ENCODE measurements at regions not wholly inside any gene's neighbourhood (a gene's known extent, or its start where the extent isn't known, plus 50 kb on each side); places are given as distances from the start of the nearest gene placed in this dataset.

DNA sequence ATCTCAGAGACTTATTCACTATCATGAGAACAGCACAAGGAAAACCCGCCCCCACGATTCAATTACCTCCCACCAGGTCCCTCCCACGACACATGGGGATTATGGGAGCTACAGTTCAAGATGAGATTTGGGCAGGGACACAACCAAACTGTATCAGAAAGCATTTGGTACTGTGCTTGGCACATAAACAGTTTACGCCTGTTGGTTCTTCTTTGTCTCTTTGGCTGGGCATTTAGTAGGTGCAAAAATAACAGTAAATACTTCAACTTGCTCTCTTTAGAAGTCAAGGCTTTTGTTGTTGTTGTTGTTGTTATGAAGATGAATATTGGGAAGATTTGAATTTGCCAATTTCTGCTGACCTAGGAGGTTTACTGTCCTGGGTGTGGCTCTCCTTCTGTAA, 175.4 kb upstream of the IGSF21 start:
- DNase-seq (no peak), ATAC-seq (no peak)

DNA sequence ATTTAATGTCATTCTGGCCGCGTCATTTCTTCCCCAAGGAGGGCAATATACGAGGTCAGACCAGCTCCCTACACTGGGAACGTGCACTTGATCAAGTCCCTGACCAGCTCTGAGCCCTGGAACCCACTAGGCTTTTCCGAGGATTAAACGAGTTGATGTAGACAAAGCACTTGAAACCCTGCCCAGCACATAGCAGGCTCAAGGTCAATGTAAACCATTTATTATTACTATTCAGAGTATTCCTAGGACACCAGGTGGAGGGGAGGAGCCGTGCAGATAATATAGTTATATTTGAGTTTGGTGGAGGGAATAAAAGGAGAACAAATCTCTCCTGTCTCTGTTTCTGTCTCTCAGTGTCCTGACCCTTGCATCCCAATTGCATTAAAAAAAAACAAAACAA, 174.1 kb upstream of the IGSF21 start:
- DNase-seq (no peak), ATAC-seq (no peak)

DNA sequence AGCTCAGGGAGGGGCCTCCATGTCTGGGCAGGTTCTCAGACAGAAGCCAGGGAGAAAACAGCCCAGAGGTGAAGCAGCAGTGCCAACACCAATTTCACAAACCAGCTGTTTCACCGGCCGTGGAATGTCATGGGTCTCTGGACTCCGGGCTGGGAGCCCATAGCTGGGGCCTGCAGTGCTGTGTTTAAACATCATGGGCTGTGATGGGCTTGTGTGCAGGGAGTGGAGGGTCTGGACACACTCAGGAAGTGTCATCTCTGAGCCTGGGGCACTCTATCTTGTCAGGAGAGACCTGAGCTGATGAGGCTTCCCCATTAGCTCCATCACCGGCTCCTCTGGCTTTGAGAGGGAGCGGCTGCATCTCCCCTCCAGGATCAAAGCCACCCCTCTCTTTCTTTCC, 173.6 kb upstream of the IGSF21 start:
- no peak for ATAC-seq
- DNase-seq: no peak

DNA sequence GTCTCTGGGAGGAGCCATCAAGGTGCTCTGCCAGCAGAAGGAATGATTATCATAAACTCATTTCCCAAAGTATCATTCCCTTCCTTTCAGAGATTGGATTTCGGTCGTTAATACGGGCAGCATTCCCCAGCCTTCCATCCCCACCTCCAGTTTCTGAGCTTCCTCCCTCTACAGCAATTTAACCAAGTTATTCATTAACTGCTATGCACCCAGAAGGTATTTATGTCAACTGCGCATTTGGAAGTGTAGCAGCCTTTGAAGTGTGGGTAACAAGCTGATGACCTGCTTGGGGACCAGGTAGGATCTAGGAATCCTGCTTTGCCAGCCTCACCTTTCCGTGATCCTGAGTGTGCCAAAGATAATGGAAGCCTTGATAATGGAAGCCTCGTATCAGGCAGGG, 172.4 kb upstream of the IGSF21 start:
- no peak for ATAC-seq
- no peak for DNase-seq

DNA sequence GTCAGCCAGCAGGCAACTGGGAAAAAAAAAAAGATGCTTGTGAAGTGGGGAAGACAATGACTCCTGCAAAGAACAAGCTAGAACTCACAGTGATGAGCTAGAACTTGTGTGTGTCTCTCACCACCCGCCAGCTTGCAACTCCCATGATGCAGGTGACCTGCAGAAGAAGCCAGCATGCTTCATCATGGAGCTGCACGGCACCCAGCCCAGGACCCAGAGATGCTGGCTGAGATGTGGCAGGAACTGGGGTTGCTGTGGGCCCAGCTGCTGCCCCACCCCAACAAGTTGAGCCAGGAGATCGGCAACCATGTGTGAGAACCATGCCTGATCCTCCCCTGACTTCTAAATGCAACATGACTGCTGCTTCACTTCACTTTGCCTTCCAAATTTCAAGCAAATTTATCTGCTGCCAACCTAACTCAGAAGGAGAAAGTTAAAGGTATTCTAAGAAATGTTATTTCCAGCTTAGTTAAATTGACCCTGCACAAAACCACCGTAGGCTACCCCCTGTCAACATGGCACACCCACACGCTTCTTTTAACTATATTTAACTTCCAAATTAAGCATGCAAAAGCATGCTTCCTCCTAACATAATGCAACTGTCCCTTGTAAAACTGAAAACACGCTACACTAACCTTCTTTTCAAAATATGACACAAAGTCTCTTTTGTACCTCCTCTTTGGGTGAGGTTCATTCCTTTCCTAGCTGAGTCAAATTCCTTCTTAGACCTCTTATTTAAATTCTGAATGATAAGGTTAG, 166.0 kb upstream of the IGSF21 start:
- no peak for DNase-seq
- ATAC-seq: no peak

DNA sequence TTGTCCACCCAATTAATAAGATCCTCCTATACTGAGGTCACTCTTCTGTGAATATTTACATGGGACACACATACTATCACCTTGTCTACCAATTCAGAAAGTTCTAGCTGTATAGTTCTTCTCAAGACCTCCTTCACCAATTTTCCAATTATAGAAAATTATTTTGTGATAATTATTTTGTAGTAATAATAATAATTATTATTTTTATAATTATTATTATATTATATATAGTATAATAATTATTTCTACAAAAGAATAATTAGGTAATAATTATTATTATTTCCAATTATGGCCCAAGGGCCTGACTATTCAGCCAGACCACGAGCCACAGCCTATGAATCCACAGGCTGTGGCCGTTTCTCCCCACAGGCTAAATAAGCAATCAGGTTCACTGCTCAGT, 164.1 kb upstream of the IGSF21 start:
- DNase-seq: no peak
- ATAC-seq: no peak

DNA sequence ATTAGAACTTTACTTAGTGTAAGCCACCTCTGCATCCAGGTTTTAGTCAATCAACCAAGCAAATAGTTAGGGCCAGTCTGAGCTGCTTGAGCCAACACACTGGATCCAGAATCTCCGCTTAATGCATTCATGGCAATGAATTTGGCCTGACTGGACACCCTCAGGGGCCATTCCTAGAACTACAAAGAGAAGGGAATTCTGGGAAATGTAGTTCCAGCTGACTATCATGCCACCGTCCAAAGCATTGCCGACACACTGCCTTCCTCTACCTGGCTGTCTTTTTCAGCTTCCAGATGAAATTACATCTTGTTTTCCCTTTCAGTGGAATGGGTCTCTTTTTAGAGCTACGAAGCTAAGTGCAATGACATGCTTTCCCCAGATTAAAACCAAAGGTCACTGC, 163.0 kb upstream of the IGSF21 start:
- ATAC-seq (no peak), DNase-seq (no peak)

DNA sequence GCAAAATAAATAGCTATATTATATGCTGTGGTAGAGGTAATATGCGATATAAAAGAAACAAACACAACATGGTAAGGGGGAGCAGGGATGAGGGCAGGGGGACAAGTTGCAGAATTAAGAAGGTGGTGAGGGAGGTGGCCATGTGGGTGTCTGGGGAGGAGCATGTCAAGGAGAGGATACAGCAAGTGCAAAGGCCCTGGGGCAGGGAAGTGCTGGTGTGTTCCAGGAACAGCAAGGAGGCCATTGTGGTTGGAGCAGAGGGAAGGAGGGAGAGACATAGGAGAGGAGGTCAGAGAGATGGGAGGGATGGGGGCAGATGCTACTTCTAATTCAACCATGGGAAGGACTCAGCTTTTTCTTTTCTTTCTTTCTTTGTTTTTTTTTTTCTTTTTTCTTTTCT, 161.2 kb upstream of the IGSF21 start:
- DNase-seq: no peak
- no peak for ATAC-seq

DNA sequence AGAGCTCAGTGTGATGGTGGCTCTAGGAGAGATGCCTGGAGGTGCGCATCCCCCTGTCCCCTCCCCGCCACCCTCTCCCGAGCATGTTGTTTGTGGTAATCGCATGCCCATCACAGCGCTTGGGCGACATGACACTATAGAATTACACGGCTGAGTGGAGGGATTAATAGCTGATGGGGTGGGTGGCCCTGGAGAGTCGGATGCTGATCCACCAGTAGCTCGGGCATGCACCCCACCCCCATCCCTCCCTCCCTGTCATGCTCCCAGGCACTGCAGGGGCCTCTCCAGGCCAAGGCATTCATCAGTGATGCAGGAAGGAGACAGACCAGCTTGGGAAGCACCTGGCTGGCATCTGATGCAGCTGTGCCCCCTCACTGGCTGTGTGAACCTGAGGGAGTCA, 159.0 kb upstream of the IGSF21 start:
- ATAC-seq: no peak
- no peak for DNase-seq

DNA sequence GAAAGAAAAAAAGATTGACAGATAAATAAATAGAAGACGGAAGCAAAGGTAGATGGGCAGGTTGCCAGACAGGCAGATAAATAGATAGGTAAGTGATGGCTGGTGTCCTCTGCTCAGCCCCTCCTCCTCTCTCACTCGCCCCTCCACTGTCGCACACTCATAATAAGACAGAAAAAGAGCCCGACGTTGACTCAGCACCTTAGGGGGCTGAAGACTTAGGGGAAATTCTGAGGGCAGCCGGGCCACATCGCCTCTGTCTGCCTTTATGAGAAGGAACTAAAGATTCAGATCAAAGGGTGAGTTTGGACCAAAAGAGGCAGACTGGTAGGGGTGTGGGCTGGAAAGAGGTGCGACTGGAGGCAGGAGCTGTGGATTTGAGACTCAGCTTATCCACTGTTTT, 158.1 kb upstream of the IGSF21 start:
- DNase-seq (no peak), ATAC-seq (no peak)

DNA sequence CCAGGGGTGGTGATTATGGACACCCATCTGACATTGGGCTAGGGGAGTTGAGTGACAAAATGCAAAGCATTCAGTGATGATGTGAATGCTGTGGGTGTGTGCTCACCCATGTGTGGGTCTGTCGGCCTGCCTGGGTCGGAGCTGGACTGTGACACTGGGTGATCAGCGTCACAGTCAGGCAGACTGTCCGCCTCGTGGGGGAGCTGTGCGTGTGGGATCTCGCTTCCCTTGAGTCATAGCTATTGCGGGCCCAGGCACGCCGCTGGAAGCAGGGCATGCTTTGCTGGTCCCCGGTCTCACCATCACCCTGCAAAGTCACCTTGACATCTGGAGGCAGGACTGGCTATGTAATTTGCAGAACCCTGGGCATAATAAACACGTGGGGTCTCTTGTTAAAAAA, 156.9 kb upstream of the IGSF21 start:
- DNase-seq (no peak), ATAC-seq (no peak)

DNA sequence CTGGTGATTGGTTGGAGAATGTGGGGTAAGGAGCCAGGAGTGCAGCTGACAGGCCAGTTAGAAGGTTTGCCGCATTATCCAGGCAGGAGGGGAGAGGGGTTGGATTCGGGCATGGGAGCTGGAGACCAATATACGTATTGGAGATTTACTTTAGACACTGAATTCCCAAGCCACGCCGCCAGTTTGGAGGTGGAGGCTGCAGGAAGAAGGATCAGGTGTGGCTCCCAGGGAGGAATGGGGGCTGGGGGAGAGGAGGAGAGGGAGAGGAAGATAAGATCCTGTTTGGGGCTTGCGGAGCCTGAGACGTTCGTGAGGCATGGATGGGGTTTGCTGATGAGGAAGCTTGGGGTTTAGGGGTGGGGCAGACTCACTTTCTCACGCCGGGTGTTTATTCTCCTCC, 155.1 kb upstream of the IGSF21 start:
- DNase-seq: no peak
- no peak for ATAC-seq

DNA sequence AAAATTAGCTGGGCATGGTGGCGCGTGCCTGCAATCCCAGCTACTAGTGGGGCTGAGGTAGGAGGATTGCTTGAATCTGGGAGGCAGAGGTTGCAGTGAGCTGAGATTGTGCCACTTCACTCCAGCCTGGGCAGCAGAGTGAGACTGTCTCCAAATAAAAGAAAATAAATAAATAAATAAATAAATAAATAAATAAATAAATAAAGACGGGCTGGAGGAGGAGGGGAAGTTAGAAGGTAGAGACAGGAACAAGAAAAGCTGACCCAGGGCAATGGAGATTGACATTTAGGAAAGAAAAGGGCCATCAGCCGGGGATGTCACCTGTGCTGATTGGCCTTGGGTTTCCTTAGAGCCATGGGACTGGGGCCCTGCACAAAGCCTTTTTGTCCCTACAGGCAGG, 153.7 kb upstream of the IGSF21 start:
- DNase-seq (no peak), ATAC-seq (no peak)

DNA sequence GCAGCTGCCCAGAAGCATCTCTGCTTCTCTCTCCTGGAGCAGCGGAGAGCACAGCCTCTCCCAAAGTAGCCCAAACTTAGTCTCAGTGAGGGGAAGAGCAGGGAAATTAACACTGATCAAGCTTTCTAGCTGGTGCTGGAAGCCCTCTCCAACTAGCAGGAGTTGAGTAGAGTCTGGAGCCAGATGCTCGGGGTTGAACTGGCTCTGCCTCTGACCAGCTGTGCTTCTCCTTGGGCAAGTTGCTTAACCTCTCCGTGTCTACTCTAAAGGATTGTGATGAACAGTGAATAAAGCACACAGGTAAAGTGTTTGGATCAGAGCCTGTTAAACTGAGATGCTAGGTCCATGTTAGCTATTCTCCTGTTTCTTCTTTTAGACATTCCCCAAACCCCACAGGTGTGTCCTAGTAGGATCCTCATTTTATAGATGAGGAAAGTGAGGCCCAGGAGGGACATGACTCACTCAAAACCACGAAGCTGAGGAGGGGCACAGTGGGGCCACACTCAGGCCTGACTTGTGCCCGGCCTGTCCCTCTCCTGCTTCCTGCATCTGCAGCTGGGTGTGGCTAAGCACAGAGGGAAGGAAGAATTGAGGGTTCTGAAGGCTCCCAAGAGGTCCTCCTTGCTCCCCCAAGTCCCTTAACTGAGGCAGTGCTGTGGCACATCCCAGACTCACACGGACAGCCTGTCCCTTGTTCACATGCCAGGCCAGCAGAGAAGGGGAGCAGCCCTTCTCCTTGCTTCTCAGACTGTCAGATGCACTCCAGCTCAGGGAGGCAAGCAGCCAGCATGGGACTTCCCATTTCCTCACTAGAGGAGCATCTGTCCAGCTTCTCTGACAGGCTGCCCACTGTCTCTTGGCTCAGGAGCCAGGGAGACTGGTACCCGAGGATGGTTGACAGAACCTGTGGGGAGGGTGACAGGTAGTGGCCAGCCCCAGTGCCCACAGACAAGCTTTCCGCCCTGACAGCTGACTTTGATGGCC, 152.0 kb upstream of the IGSF21 start:
- DNase-seq: no peak
- no peak for ATAC-seq

DNA sequence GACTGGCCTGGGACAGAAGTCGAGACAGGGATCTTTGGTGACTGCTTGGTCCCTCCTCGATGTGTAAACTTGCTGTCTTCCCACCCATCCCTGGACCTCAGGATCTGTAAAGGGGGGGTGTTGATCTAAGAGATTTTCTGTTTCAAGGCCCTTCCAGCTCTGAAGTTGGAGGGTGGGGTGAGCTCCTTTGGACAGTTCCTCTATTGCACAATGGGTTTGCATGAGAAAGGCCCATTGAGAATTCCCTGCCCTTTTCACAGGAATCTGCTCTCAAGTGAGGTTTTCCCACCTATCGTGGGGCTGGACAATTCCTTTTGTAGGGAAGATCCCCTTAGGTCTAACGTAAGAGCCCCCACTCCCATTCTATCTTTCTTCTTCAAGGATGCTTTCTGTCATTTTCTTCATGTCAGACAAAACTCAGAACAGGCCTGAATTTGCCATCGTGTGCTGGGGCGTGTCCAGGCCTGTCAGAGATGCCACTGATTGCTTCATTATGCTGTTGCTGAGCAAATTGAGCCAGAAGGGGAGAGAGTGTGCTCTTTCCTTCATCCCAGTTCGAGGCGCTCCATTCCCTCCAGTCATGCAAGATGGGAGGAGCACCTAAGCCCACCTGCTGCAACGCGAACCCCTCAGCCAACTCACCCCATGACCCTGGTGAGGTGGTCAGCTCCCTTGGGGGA, 149.9 kb upstream of the IGSF21 start:
- no peak for ATAC-seq
- DNase-seq: no peak

DNA sequence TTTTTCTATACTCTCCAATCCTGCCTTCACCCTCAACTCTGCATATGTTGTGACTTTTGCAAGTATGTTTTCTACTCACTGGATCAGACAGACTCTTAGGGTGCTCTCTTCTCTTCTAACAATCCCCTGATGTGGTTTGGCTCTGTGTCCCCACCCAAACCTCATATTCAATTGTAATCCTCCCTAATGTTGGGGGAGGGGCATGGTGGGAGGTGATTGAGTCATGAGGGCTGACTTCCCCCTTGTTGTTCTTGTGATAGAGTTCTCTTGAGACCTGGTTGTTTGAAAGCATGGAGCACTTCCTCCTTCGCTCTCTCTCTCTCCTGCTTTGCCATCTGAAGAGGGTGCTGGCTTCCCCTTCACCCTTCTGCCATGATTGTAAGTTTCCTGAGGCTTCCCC, 148.9 kb upstream of the IGSF21 start:
- DNase-seq (no peak), ATAC-seq (no peak)

DNA sequence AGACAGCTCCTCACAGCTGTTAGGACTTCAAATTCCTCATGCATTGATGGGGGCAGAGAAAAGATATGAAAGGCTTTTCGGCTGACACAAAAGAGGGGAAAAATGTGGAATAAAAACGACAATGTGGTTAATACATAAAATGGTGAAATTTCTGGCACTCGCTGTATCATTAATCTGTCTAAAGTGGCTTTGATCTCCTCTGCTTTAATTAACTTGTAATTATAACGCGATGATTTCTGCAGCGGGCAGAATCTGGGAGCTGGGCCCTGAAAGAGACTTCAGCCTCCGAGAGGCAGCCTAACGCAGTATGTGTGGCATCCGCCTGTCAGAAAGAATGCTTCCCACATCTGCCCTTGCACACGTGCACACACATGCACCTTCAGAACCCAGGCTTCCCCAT, 144.1 kb upstream of the IGSF21 start:
- no peak for DNase-seq
- no peak for ATAC-seq

DNA sequence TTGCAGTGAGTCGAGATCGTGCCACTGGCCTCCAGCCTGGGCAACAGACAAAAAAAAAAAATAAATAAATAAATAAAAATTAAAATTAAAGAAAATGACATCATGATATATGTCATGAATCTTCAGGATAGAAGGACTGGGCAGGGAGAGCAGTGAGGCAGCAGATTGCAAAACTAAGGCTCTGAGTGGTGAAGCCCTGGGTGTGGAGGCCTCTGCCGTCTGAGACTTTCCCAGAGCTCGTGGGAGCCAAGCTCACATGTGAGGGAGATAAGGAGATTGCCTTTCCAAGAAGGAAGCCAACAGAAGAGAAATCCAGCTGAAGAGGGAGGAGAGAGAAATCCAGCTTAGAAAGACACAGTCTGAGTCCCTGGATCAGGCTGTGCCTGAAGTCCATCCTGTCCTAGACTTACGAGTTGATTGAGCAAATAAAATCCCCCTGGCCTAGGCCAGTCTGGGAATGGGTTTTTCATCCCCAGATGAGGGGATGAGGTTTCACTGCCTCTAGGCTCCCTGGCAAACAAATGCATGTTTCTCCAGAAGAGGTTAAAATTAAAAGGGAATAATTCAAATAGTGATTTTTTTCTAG, 142.0 kb upstream of the IGSF21 start:
- ATAC-seq (no peak), DNase-seq (no peak)

DNA sequence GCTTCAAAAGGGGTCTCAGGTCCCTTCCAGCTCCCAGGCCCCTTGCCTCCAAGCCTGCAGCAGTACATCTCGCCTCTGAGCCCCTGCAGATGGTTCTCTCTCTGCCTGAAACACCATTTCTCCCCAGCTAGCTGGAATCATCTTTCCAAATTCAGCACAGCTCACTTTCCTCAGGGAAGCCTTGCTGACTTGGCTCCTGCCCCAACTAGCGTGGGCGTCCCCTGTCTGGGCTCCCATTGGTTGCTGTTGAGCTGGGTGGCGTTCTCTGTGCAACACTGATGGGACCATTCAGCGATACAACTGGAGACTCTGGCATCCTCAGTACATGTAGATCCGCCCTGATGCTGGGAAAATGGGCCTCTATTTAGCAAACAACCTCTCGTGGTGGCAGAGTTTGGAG, 141.3 kb upstream of the IGSF21 start:
- no peak for ATAC-seq
- DNase-seq: no peak

DNA sequence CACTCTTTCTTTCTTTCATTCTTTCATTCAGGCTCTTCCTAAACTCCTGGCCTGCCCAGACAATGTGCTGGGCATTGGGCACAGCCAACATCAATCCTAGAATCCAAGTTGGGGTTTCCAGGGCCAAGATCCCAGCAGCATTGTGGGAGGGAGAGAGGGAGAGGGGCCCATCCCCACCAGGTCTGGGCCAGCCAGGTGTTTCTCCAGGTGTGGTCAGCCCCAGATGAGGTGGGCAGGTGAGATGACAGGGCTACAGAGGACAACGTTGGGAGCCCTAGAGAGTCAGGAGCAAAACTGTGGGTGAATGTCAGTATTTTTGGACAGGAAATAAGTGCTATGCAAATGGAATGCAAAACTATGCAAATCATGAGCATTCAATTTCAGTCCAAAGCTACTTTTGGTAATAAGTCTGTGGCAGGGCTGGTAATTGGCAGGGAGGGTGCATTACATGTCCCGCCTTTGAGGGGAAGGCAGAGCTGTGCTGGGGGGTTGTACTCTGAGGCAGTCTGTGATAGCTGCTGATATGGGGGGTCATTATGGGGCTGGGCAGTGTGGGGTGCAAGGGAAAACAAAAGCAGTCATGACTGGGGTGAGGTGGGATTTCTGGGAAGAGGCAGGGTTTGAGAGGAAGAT, 139.9 kb upstream of the IGSF21 start:
- DNase-seq (no peak), ATAC-seq (no peak)

DNA sequence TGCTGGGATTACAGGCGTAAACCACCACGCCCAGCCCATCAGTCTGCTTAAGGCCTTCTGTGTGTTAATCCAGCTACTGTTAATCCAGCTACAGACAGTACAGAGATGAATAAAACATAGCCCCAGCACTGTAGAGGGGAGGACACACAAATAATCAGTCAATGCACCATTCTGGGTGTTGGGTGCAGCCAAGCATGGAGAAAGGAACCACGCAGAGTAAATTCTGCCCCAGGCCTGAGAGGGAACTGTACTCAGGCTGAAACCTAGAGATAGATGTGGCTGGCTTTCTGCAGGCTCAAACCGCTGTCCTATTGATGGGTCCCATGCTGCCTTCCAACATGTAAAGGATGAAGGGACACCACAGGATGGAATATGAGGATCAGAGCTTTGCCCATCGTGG, 136.8 kb upstream of the IGSF21 start:
- ATAC-seq: no peak

DNA sequence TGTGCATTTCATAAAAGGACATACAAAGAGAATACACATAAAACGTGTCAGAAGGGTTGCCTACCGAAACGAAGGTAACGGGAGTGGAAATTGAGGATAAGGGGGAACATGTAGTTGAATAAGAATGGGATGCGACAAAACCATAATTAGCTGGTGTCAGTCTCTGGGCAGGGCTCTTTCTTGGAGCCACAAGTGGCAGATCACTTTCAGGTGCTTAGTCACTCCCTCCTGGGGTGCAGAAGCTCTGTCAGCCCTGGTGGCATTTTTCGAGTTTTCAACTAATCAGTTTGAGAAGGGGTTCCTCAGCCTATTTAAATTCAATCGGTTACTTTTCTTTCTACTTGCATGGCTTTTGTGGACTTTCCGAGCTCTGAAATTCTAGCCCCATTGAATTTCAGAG, 133.9 kb upstream of the IGSF21 start:
- ATAC-seq (no peak), DNase-seq (no peak)

More for the DNA sequence above, 136.8 kb upstream of the IGSF21 start:
- no peak for DNase-seq

Data from stimulated activated naive CD8-positive, alpha-beta T cell treated with anti-CD3 and anti-CD28 coated beads, Interleukin-15, Interleukin-2, amounts not matched to agents 100 U/mL and 50 U/mL, for 24 hours (primary cell).